ENCODE measurements at regions not wholly inside any gene's neighbourhood (a gene's known extent, or its start where the extent isn't known, plus 50 kb on each side); places are given as distances from the start of the nearest gene placed in this dataset.

- TF ChIP-seq EZH2phosphoT487 (IDR thresholded peaks at IDR 0.05; ENCODE audit: low read depth, severe bottlenecking, unreplicated experiment) (no peak), CTCF (IDR thresholded peaks at IDR 0.05; ENCODE audit: poor library complexity) (no peak), EZH2 (IDR thresholded peaks at IDR 0.05; ENCODE audit: borderline replicate concordance) (no peak)
Observed at GRCh38 chr2:129006135-129006886, 687.6 kb upstream of the HS6ST1 start.
